NB4 (cell line): ENCODE measurements at regions not wholly inside any gene's neighbourhood (a gene's known extent, or its start where the extent isn't known, plus 50 kb on each side); places are given as distances from the start of the nearest gene placed in this dataset.

Experiments
- MAX ChIP-seq: IDR thresholded peaks from 2 replicates; pipeline ENCODE4 v1.6.1; 2011; ENCODE audit warnings: low read depth, low read length
- POLR2A ChIP-seq: IDR thresholded peaks from 2 replicates; pipeline ENCODE4 v1.6.1; 2011; ENCODE audit warnings: mild to moderate bottlenecking; ENCODE audit not compliant: insufficient read length; ENCODE audit errors: extremely low read depth

GRCh38 chr10:33066558-33067236, 108.7 kb upstream of the ITGB1 start:
- no peak for TF ChIP-seq POLR2A
- no peak for TF ChIP-seq MAX
